ENCODE measurements at regions not wholly inside any gene's neighbourhood (a gene's known extent, or its start where the extent isn't known, plus 50 kb on each side); places are given as distances from the start of the nearest gene placed in this dataset.

DNA sequence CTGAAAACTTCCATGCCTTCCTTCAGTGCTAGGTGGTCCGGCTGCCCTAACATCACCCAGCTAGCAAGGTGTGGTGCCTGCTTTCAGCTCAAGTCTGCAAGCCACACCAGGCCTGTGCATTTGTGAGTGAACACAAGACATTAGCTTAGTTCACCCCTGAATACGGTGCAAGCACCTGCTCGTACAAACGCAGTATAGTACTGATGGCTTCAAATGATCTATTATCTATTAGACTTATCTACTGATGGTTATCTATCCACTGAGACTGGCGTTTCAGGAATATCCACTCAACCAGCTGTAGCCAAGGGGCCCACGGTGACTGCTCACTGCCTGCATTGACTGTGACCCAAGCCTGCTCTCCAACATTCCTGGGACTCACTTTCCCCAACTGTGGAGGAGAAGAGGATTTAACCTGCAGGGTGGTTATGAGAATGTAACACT is 155.9 kb downstream of the SHOX start:
- TF ChIP-seq, protein P1, sequence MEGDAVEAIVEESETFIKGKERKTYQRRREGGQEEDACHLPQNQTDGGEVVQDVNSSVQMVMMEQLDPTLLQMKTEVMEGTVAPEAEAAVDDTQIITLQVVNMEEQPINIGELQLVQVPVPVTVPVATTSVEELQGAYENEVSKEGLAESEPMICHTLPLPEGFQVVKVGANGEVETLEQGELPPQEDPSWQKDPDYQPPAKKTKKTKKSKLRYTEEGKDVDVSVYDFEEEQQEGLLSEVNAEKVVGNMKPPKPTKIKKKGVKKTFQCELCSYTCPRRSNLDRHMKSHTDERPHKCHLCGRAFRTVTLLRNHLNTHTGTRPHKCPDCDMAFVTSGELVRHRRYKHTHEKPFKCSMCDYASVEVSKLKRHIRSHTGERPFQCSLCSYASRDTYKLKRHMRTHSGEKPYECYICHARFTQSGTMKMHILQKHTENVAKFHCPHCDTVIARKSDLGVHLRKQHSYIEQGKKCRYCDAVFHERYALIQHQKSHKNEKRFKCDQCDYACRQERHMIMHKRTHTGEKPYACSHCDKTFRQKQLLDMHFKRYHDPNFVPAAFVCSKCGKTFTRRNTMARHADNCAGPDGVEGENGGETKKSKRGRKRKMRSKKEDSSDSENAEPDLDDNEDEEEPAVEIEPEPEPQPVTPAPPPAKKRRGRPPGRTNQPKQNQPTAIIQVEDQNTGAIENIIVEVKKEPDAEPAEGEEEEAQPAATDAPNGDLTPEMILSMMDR (conservative IDR thresholded peaks at IDR 0.05; ENCODE audit: low read length) = no peak
- TF ChIP-seq EZH2phosphoT487 (IDR thresholded peaks at IDR 0.05; ENCODE audit: borderline replicate concordance) = no peak

Measured in Loucy (cell line).